K562 (cell line): ENCODE measurements at regions not wholly inside any gene's neighbourhood (a gene's known extent, or its start where the extent isn't known, plus 50 kb on each side); places are given as distances from the start of the nearest gene placed in this dataset.

ENCODE experiments used
- ATAC-seq: fragments of 200-7000 bp; cut with Tn5 transposase; 3 replicates; pipeline ENCODE4 v1.9.1; 2020; ENCODE audit warnings: moderate library complexity
- BruUV-seq: library from RNA; stranded (reverse); fragments of 400-500 nt; replicated peaks from 2 replicates; lab custom pipeline; 2021; lab: Mats Ljungman, UMichigan
- CTCF ChIA-PET: fragments of 300-600 bp; formaldehyde crosslinking; extraction: SDS; loops from one replicate; lab custom pipeline; 2021; ENCODE audit warnings: low intra/inter-chr PET ratio; lab: Yijun Ruan, JAX
- POLR2A ChIA-PET: fragments of 300-600, 350-650 bp; sonication (Branson Sonifier 250); formaldehyde crosslinking; extraction: SDS; loops from one replicate; lab custom pipeline; 2021; ENCODE audit warnings: antibody characterized with exemption, inconsistent platforms; lab: Yijun Ruan, JAX
- DNase-seq, 4 experiments: peaks; one replicate each; pipeline versions ENCODE4 v3.0.0 to v3.0.0-alpha.2; 2011 to 2018; ENCODE audit warnings: low spot score in 3 of 4, mixed read lengths in 3 of 4; ENCODE audit errors: extremely low read depth in 1 of 4
- FAIRE-seq: peaks from 2 replicates; lab custom pipeline; 2011; peaks lifted over from hg19 to GRCh38; lab: Jason Lieb, UNC
- H2AFZ ChIP-seq: 2 replicates; pipeline ENCODE4 v1.6.0; 2011; ENCODE audit warnings: low read depth, low read length, control low read depth, inconsistent platforms
- H3K27ac ChIP-seq: fragments of 200-600 bp; 3 replicates; pipeline ENCODE4 v1.8.0; 2011; ENCODE audit warnings: low read depth, mild to moderate bottlenecking, control low read depth, inconsistent platforms, low read length, moderate library complexity, mixed read lengths; ENCODE audit errors: extremely low read depth
- H3K27me3 ChIP-seq, 2 experiments: fragments of 300-600 bp in 1 of 2; 2 replicates in 1 of 2; 3 replicates in 1 of 2; pipeline versions ENCODE4 v1.6.0 to v1.8.0; 2011; ENCODE audit warnings: inconsistent platforms in 2 of 2, low read length in 2 of 2, mild to moderate bottlenecking in 1 of 2, mixed read lengths in 1 of 2, moderate library complexity in 1 of 2; ENCODE audit not compliant: control insufficient read depth in 2 of 2, insufficient read depth in 2 of 2
- H3K36me3 ChIP-seq: fragments of 300-600 bp; 3 replicates; pipeline ENCODE4 v1.8.0; 2011; ENCODE audit warnings: mild to moderate bottlenecking, low read length, inconsistent platforms; ENCODE audit not compliant: control insufficient read depth, insufficient read depth
- H3K4me1 ChIP-seq, 2 experiments: fragments of 200-600 bp in 1 of 2; replicated peaks in 1 of 2; 2 replicates in 1 of 2; 3 replicates in 1 of 2; pipeline versions ENCODE4 v1.5.1 to v1.8.0; 2011; ENCODE audit warnings: inconsistent platforms in 2 of 2, low read length in 2 of 2, mild to moderate bottlenecking in 1 of 2, mixed read lengths in 1 of 2, moderate library complexity in 1 of 2; ENCODE audit not compliant: control insufficient read depth in 2 of 2, insufficient read depth in 2 of 2
- H3K4me2 ChIP-seq: 2 replicates; pipeline ENCODE4 v1.6.1; 2011; ENCODE audit warnings: low read length, control low read depth, inconsistent platforms, mixed read lengths; ENCODE audit not compliant: insufficient read depth
- H3K4me3 ChIP-seq: fragments of 200-600 bp; sonication (generic), shearing (Covaris generic); 2 replicates; pipeline ENCODE4 v1.5.1; 2016; ENCODE audit warnings: control low read depth, inconsistent platforms
- H3K79me2 ChIP-seq: fragments of 200-600 bp; 3 replicates; pipeline ENCODE4 v1.8.0; 2011; ENCODE audit warnings: low read length, inconsistent platforms; ENCODE audit not compliant: control insufficient read depth, insufficient read depth
- H3K9ac ChIP-seq, 2 experiments: 2 replicates each; pipeline versions ENCODE4 v1.6.0 to v1.6.1; 2011; ENCODE audit warnings: low read depth in 2 of 2, low read length in 2 of 2, control low read depth in 1 of 2, inconsistent platforms in 1 of 2, mild to moderate bottlenecking in 1 of 2, mixed read lengths in 1 of 2; ENCODE audit not compliant: insufficient read depth in 1 of 2
- H3K9me1 ChIP-seq: one replicate; pipeline ENCODE4 v1.6.0; 2011; ENCODE audit warnings: inconsistent platforms, mild to moderate bottlenecking, low read length, moderate library complexity; ENCODE audit not compliant: control insufficient read depth, insufficient read depth
- H3K9me3 ChIP-seq: replicated peaks from 2 replicates; pipeline ENCODE4 v1.5.1; 2011; ENCODE audit warnings: low read depth, low read length, inconsistent platforms; ENCODE audit not compliant: control insufficient read depth, insufficient read depth
- H4K20me1 ChIP-seq: replicated peaks from 2 replicates; pipeline ENCODE4 v1.6.1; 2011; ENCODE audit warnings: low read length, inconsistent platforms, mixed read lengths; ENCODE audit not compliant: control insufficient read depth, insufficient read depth
- DPF2 ChIP-seq: fragments of 450-650 bp; IDR thresholded peaks from 2 replicates; pipeline ENCODE4 v1.6.1; 2016
- E2F8 ChIP-seq: fragments of 450-650 bp; IDR thresholded peaks from 2 replicates; pipeline ENCODE4 v1.7.1; 2018; ENCODE audit warnings: mild to moderate bottlenecking, low read depth; ENCODE audit not compliant: partially characterized antibody
- EWSR1 ChIP-seq: fragments of 450-650 bp; IDR thresholded peaks from 2 replicates; pipeline ENCODE4 v1.6.1; 2018; ENCODE audit warnings: borderline replicate concordance, mild to moderate bottlenecking, low read depth, moderate library complexity; ENCODE audit not compliant: partially characterized antibody
- MCM2 ChIP-seq: fragments of 450-650 bp; IDR thresholded peaks from 2 replicates; pipeline ENCODE4 v1.6.1; 2017; ENCODE audit warnings: low read depth, mild to moderate bottlenecking
- PHF20 ChIP-seq: fragments of 450-650 bp; IDR thresholded peaks from 2 replicates; pipeline ENCODE4 v1.6.1; 2018; ENCODE audit not compliant: partially characterized antibody
- WGBS: fragments of 100-300 bp; shearing (Covaris generic); methylation state at CpG from one replicate; pipeline ENCODE4 v1.1.6; 2016; ENCODE audit warnings: low coverage, mixed read lengths; ENCODE audit not compliant: insufficient coverage; ENCODE audit errors: missing lambda C conversion rate; 5-methylcytosine and 5-hydroxymethylcytosine counted together
- in situ Hi-C: fragments of 300-500 bp; cut with MboI; formaldehyde crosslinking; loops from 4 replicates; pipeline ENCODE4 v1.15.0; 2018; ENCODE audit warnings: inconsistent platforms, mixed read lengths
- intact Hi-C: fragments of 100-400 bp; cut with micrococcal nuclease; formaldehyde crosslinking; loops from 2 replicates; pipeline ENCODE4 v1.14.2; 2022

GRCh38 chr7:93704217-93704616 is 129.7 kb upstream of the CALCR start (continued):
- TF ChIP-seq E2F8 (no peak), MCM2 (no peak), EWSR1 (no peak)

GRCh38 chr7:93697901-93698300 is 123.4 kb upstream of the CALCR start:
- no peak for ATAC-seq
- H3K4me3 ChIP-seq, result no peak overlapping the region
- H3K9ac ChIP-seq, result no peak overlapping the region
- no peak overlapping the region for H2AFZ ChIP-seq
- ChIA-PET POLR2A (no interaction called here), CTCF (no interaction called here)
- H3K9me1 ChIP-seq, result no peaks in the 10 kb centered on the region
- no peak overlapping the region for H3K27ac ChIP-seq
- no peaks in the 10 kb centered on the region for H3K36me3 ChIP-seq
- no peaks in the 10 kb centered on the region for H4K20me1 ChIP-seq
- no peaks in the 10 kb centered on the region for H3K79me2 ChIP-seq
- no peak overlapping the region for H3K4me2 ChIP-seq
- TF ChIP-seq PHF20 (no peak), DPF2 (no peak)
- intact Hi-C loops (no loop called here), in situ Hi-C loops (no loop called here)
- H3K9me3 ChIP-seq, result no peaks in the 10 kb centered on the region
- 6% methylated on average over 1 of the region's 1 CpG for WGBS
- no peak for DNase-seq
- no TSS peak for BruUV-seq
- H3K27me3 ChIP-seq, result no peaks in the 10 kb centered on the region
- FAIRE-seq, result no peak
- no peaks in the 10 kb centered on the region for H3K4me1 ChIP-seq
